A549 (cell line): ENCODE measurements at regions not wholly inside any gene's neighbourhood (a gene's known extent, or its start where the extent isn't known, plus 50 kb on each side); places are given as distances from the start of the nearest gene placed in this dataset.

Source experiments
- CTCF ChIP-seq: fragments of >200 bp; sonication (Bioruptor Twin); formaldehyde crosslinking; IDR thresholded peaks from 3 replicates; pipeline ENCODE4 v1.5.1; 2016
- EP300 ChIP-seq, 2 experiments: fragments of >200 bp; sonication (Bioruptor Twin); formaldehyde crosslinking; IDR thresholded peaks; 2 replicates in 1 of 2; 3 replicates in 1 of 2; pipeline ENCODE4 v1.6.1; 2016 to 2017
- ESRRA ChIP-seq: fragments of 150-350 bp; IDR thresholded peaks from 2 replicates; pipeline ENCODE4 v1.6.1; 2014; ENCODE audit warnings: mild to moderate bottlenecking, low read length, borderline replicate concordance
- FOSB ChIP-seq: fragments of 250-450 bp; sonication (Bioruptor Pico); IDR thresholded peaks from 2 replicates; pipeline ENCODE4 v1.5.0; 2020; ENCODE audit warnings: mild to moderate bottlenecking, moderate library complexity
- HEYL ChIP-seq: fragments of 250-450 bp; sonication (Bioruptor Pico); IDR thresholded peaks from 2 replicates; pipeline ENCODE4 v1.8.0; 2021; ENCODE audit warnings: mild to moderate bottlenecking, moderate library complexity
- JUNB ChIP-seq: fragments of >200 bp; sonication (Bioruptor Twin); formaldehyde crosslinking; IDR thresholded peaks from 2 replicates; pipeline ENCODE4 v1.6.1; 2016
- MAFK ChIP-seq: fragments of 450-650 bp; IDR thresholded peaks from 2 replicates; pipeline ENCODE4 v1.6.1; 2014; ENCODE audit not compliant: partially characterized antibody
- POLR2A ChIP-seq: IDR thresholded peaks from 2 replicates; pipeline ENCODE4 v1.6.1; 2012; ENCODE audit warnings: mild to moderate bottlenecking, low read length
- ZC3H11A ChIP-seq: fragments of 450-650 bp; IDR thresholded peaks from 2 replicates; pipeline ENCODE4 v1.6.1; 2014; ENCODE audit warnings: antibody characterized with exemption, mild to moderate bottlenecking

- TF ChIP-seq CTCF (no peak), JUNB (no peak), FOSB (no peak), POLR2A (no peak), MAFK (no peak), ZC3H11A (no peak), EP300 (IDR thresholded peaks at IDR 0.05) (no peak), HEYL (CRISPR knock-in tag) (no peak), ESRRA (no peak)
Measured at GRCh38 chr13:106794117-106794516, 226.2 kb upstream of the ARGLU1 start.
